ENCODE measurements at regions not wholly inside any gene's neighbourhood (a gene's known extent, or its start where the extent isn't known, plus 50 kb on each side); places are given as distances from the start of the nearest gene placed in this dataset.

GRCh38 chr20:57877995-57878394 is 168.2 kb upstream of the PMEPA1 start:
- no peak overlapping the region for H3K4me3 ChIP-seq (replicated peaks; ENCODE audit: insufficient read depth, low read length)
- no peak for DNase-seq (ENCODE audit: low read depth in 1 of 2, low spot score in 1 of 2)
- no peaks in the 10 kb centered on the region for H3K27me3 ChIP-seq (ENCODE audit: insufficient read depth, poor library complexity, severe bottlenecking)
- H3K27ac ChIP-seq (replicated peaks) = no peak overlapping the region
- no peak for TF ChIP-seq CTCF (IDR thresholded peaks at IDR 0.05; ENCODE audit: insufficient read depth, low read length)
- TF ChIP-seq SPI1 (IDR thresholded peaks at IDR 0.05; ENCODE audit: borderline replicate concordance, low read depth) = no peak
- no peak for TF ChIP-seq GABPA (IDR thresholded peaks at IDR 0.05; ENCODE audit: low read depth)
- no peak for TF ChIP-seq REST (IDR thresholded peaks at IDR 0.05; ENCODE audit: insufficient replicate concordance, low read depth)
- no peak for TF ChIP-seq POLR2AphosphoS5 (IDR thresholded peaks at IDR 0.05; ENCODE audit: low read depth)

GRCh38 chr20:57877131-57877824 is 167.5 kb upstream of the PMEPA1 start:
- H3K4me3 ChIP-seq (replicated peaks; ENCODE audit: insufficient read depth, low read length) = no peak overlapping the region
- H3K27ac ChIP-seq (replicated peaks) = no peak overlapping the region
- H3K27me3 ChIP-seq (ENCODE audit: insufficient read depth, poor library complexity, severe bottlenecking) = no peaks in the 10 kb centered on the region
- TF ChIP-seq CTCF (IDR thresholded peaks at IDR 0.05; ENCODE audit: insufficient read depth, low read length) (no peak), GABPA (IDR thresholded peaks at IDR 0.05; ENCODE audit: low read depth) (no peak), REST (IDR thresholded peaks at IDR 0.05; ENCODE audit: insufficient replicate concordance, low read depth) (no peak), POLR2AphosphoS5 (IDR thresholded peaks at IDR 0.05; ENCODE audit: low read depth) (no peak), SPI1 (IDR thresholded peaks at IDR 0.05; ENCODE audit: borderline replicate concordance, low read depth) (no peak)
- no peak for DNase-seq (ENCODE audit: low read depth in 1 of 2, low spot score in 1 of 2)

GRCh38 chr20:57876163-57876562 is 166.3 kb upstream of the PMEPA1 start:
- Histone ChIP-seq H3K27ac (replicated peaks) (no peak overlapping the region), H3K27me3 (ENCODE audit: insufficient read depth, poor library complexity, severe bottlenecking) (no peaks in the 10 kb centered on the region), H3K4me3 (replicated peaks; ENCODE audit: insufficient read depth, low read length) (no peak overlapping the region)
- no peak for TF ChIP-seq SPI1 (IDR thresholded peaks at IDR 0.05; ENCODE audit: borderline replicate concordance, low read depth)
- TF ChIP-seq CTCF (IDR thresholded peaks at IDR 0.05; ENCODE audit: insufficient read depth, low read length) = no peak
- no peak for TF ChIP-seq GABPA (IDR thresholded peaks at IDR 0.05; ENCODE audit: low read depth)
- TF ChIP-seq POLR2AphosphoS5 (IDR thresholded peaks at IDR 0.05; ENCODE audit: low read depth) = no peak
- no peak for TF ChIP-seq REST (IDR thresholded peaks at IDR 0.05; ENCODE audit: insufficient replicate concordance, low read depth)
- no peak for DNase-seq (ENCODE audit: low read depth in 1 of 2, low spot score in 1 of 2)
